Caco-2 (cell line): ENCODE measurements at regions not wholly inside any gene's neighbourhood (a gene's known extent, or its start where the extent isn't known, plus 50 kb on each side); places are given as distances from the start of the nearest gene placed in this dataset.

Source experiments
- BruUV-seq: library from RNA; stranded (reverse); fragments of 400-500 nt; replicated peaks from 2 replicates; lab custom pipeline; 2021; lab: Mats Ljungman, UMichigan
- CTCF ChIA-PET: fragments of 300-600 bp; sonication (Branson Sonifier 250); formaldehyde crosslinking; loops from one replicate; lab custom pipeline; 2022; ENCODE audit warnings: antibody characterized with exemption; lab: Charles Lee
- POLR2A ChIA-PET: fragments of 300-600 bp; sonication (Branson Sonifier 250); formaldehyde crosslinking; loops from one replicate; lab custom pipeline; 2022; ENCODE audit warnings: antibody characterized with exemption; lab: Charles Lee
- DNase-seq, 2 experiments: peaks; one replicate each; pipeline versions ENCODE4 v3.0.0 to v3.0.0-alpha.2; 2020 to 2022
- H3K27me3 ChIP-seq: replicated peaks from 2 replicates; pipeline ENCODE4 v1.6.0; 2011; ENCODE audit warnings: low read length; ENCODE audit not compliant: control insufficient read depth, insufficient read depth
- H3K36me3 ChIP-seq: 2 replicates; pipeline ENCODE4 v1.5.1; 2011; ENCODE audit warnings: low read length; ENCODE audit not compliant: control insufficient read depth, insufficient read depth
- H3K4me1 ChIP-seq: fragments of 250-450 bp; sonication (Bioruptor Pico); 2 replicates; pipeline ENCODE4 v1.5.1; 2020; ENCODE audit warnings: mild to moderate bottlenecking
- H3K4me3 ChIP-seq: 2 replicates; pipeline ENCODE4 v1.5.1; 2011; ENCODE audit warnings: low read depth, mild to moderate bottlenecking, control low read depth, low read length
- H3K9me3 ChIP-seq: fragments of 250-450 bp; sonication (Bioruptor Pico); 2 replicates; pipeline ENCODE4 v1.5.1; 2020; ENCODE audit warnings: mild to moderate bottlenecking, moderate library complexity
- H3K27ac Mint-ChIP-seq: one replicate; pipeline ENCODE4 v1.8.0; 2022; ENCODE audit warnings: mixed read lengths; ENCODE audit not compliant: unreplicated experiment
- H3K27me3 Mint-ChIP-seq: one replicate; pipeline ENCODE4 v1.8.0; 2022; ENCODE audit warnings: mixed read lengths; ENCODE audit not compliant: insufficient read depth, unreplicated experiment
- H3K36me3 Mint-ChIP-seq: one replicate; pipeline ENCODE4 v1.8.0; 2022; ENCODE audit warnings: mild to moderate bottlenecking, mixed read lengths; ENCODE audit not compliant: insufficient read depth, unreplicated experiment
- H3K4me1 Mint-ChIP-seq: one replicate; pipeline ENCODE4 v1.8.0; 2022; ENCODE audit warnings: low read depth, mixed read lengths; ENCODE audit not compliant: unreplicated experiment
- H3K4me3 Mint-ChIP-seq: one replicate; pipeline ENCODE4 v1.8.0; 2022; ENCODE audit warnings: mild to moderate bottlenecking, moderate library complexity, mixed read lengths; ENCODE audit not compliant: unreplicated experiment
- H3K9me3 Mint-ChIP-seq: one replicate; pipeline ENCODE4 v1.8.0; 2022; ENCODE audit warnings: mixed read lengths; ENCODE audit not compliant: unreplicated experiment
- intact Hi-C: fragments of 100-400 bp; cut with micrococcal nuclease; formaldehyde crosslinking; loops from one replicate; pipeline ENCODE4 v1.10.0; 2022; ENCODE audit not compliant: unreplicated experiment
- TF ChIP-seq, protein P1 (sequence below), 2 experiments: fragments of 200-600 bp in 1 of 2; IDR thresholded peaks; 1 replicate in 1 of 2; 2 replicates in 1 of 2; pipeline versions ENCODE4 v1.5.1 to v1.8.0; 2011 to 2022; ENCODE audit warnings: antibody characterized with exemption in 1 of 2, control low read depth in 1 of 2, inconsistent platforms in 1 of 2, low read depth in 1 of 2, low read length in 1 of 2, mild to moderate bottlenecking in 1 of 2, moderate library complexity in 1 of 2; ENCODE audit not compliant: insufficient read depth in 1 of 2, severe bottlenecking in 1 of 2, unreplicated experiment in 1 of 2

DNA sequence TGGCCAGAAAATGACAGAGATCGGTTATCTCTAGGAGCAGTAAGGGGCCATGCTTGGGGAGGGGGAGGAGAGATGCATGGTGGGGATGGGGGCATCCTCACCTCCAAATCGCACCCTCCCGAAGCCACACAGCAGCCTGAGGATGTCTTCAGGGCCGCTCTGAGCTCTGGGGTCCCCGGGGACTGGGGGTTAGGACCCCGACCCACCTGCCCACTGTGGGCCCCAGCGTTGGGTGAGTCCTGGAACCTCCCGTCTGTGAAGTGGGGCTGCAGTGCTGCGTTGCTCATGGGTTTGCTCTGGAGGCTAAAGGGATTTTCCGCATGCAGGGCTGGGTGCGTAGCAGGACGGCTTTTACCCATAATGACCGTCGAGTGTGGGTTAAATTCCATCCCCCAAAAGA is 1046.3 kb downstream of the BRD1 start:
- H3K27ac Mint-ChIP-seq = no peak overlapping the region
- no peak overlapping the region for H3K4me3 ChIP-seq
- POLR2A ChIA-PET = no interaction called here
- CTCF ChIA-PET = no interaction called here
- H3K27me3 Mint-ChIP-seq = no peaks in the 10 kb centered on the region
- H3K4me1 Mint-ChIP-seq = no peaks in the 10 kb centered on the region
- BruUV-seq = no TSS peak
- no peaks in the 10 kb centered on the region for H3K4me1 ChIP-seq
- TF ChIP-seq, protein P1, sequence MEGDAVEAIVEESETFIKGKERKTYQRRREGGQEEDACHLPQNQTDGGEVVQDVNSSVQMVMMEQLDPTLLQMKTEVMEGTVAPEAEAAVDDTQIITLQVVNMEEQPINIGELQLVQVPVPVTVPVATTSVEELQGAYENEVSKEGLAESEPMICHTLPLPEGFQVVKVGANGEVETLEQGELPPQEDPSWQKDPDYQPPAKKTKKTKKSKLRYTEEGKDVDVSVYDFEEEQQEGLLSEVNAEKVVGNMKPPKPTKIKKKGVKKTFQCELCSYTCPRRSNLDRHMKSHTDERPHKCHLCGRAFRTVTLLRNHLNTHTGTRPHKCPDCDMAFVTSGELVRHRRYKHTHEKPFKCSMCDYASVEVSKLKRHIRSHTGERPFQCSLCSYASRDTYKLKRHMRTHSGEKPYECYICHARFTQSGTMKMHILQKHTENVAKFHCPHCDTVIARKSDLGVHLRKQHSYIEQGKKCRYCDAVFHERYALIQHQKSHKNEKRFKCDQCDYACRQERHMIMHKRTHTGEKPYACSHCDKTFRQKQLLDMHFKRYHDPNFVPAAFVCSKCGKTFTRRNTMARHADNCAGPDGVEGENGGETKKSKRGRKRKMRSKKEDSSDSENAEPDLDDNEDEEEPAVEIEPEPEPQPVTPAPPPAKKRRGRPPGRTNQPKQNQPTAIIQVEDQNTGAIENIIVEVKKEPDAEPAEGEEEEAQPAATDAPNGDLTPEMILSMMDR (IDR thresholded peaks at IDR 0.05; ENCODE audit: insufficient read depth in 1 of 2, low read depth in 1 of 2, low read length in 1 of 2, severe bottlenecking in 1 of 2, unreplicated experiment in 1 of 2) = no peak
- no peak overlapping the region for H3K4me3 Mint-ChIP-seq
- no peaks in the 10 kb centered on the region for H3K9me3 ChIP-seq
- H3K36me3 ChIP-seq = no peaks in the 10 kb centered on the region
- peaks cover 20% of the 10 kb centered on the region for H3K9me3 Mint-ChIP-seq
- no peaks in the 10 kb centered on the region for H3K27me3 ChIP-seq
- no peak for DNase-seq
- intact Hi-C loops = no loop called here
- H3K36me3 Mint-ChIP-seq = no peaks in the 10 kb centered on the region

DNA sequence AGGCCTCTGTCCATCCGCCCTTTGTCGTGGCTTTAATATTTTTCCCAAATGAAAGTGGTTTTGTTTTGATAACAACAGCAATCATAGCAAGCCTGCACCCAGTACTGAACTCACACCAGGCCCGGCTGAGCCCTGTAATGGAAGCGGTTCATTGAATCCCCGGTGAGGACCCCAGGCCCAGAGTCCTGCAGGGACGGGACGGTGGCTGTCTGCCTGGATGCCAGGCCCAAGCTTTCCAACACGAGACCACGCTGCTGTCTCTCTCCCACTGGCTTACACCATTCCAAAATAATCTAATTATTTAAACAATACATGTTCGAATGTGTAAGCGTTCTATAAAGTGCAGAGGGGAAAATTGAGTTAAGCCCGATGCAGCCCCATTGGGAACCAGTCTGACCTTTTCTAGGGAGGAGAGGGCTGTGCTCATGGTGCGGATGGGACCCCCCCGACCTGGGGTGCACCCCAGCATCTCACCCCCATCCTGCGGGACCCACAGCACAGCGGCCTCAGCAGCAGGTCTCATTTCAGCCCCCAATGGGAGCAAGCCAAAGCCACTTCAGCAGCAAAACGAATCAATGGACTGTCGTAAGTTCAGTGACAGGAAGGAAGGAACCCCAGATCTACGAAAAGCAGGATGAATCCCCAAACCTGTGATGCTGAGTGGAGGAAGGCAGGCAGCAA is 1046.9 kb downstream of the BRD1 start:
- Mint-ChIP-seq H3K27ac (no peak overlapping the region), H3K4me1 (no peaks in the 10 kb centered on the region), H3K36me3 (no peaks in the 10 kb centered on the region), H3K27me3 (no peaks in the 10 kb centered on the region), H3K4me3 (no peak overlapping the region), H3K9me3 (peaks cover 27% of the 10 kb centered on the region)
- BruUV-seq = no TSS peak
- ChIA-PET CTCF (no interaction called here), POLR2A (no interaction called here)
- no peak overlapping the region for H3K4me3 ChIP-seq
- intact Hi-C loops = no loop called here
- H3K36me3 ChIP-seq = no peaks in the 10 kb centered on the region
- H3K9me3 ChIP-seq = no peaks in the 10 kb centered on the region
- H3K27me3 ChIP-seq = no peaks in the 10 kb centered on the region
- H3K4me1 ChIP-seq = no peaks in the 10 kb centered on the region
- TF ChIP-seq, protein P1 (IDR thresholded peaks at IDR 0.05; ENCODE audit: insufficient read depth in 1 of 2, low read depth in 1 of 2, low read length in 1 of 2, severe bottlenecking in 1 of 2, unreplicated experiment in 1 of 2) = no peak
- DNase-seq = no peak

DNA sequence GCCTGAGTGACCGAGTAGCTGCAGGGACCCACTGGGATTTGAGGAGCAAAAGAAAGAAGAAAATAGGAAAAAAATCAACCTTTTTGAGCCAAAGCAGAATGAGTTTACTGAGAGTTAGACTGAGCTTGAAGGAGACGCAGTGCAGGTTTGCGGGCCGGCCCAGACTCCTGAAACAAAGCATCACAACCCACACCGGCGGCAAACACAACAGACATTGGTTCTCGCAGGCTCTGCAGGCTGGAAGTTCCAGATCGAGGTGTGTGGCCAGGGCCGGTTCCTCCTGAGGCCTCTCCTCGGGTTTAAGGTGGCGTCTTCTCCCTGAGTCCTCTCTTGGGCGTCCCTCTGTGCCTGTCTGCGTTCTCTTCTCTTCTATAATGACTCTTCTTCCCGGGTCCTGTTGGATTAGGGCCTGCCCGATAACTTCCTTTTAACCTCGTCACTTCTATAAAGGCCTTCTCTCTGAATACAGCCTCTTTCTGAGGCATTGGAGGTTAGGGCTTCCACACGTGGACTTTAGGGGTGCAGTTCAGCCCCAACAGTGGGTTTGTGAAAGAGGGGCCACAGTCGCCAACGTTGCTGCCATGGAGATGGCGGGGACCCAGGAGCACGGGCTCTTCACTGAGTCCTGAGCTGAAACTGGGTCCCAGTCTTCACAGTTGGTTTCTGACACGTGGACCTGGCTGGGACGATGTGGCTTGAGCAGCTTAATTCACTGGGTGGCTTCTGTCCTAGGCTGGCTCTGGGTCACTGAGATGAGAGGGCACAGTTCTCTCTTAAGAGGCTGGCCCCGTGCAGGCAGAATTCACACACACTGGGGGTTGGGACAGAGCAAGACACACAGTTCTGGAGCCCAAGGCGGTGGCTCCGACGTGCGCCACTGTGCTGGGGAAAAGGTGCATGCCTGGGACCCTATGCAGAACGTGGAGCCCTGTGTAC is 1047.7 kb downstream of the BRD1 start:
- no peaks in the 10 kb centered on the region for H3K36me3 Mint-ChIP-seq
- DNase-seq = no peak
- TF ChIP-seq, protein P1 (IDR thresholded peaks at IDR 0.05; ENCODE audit: insufficient read depth in 1 of 2, low read depth in 1 of 2, low read length in 1 of 2, severe bottlenecking in 1 of 2, unreplicated experiment in 1 of 2) = no peak
- no peaks in the 10 kb centered on the region for H3K4me1 ChIP-seq
- H3K36me3 ChIP-seq = no peaks in the 10 kb centered on the region
- H3K9me3 Mint-ChIP-seq = peaks cover 35% of the 10 kb centered on the region
- no peak overlapping the region for H3K27ac Mint-ChIP-seq
- H3K4me3 Mint-ChIP-seq = no peak overlapping the region
- H3K27me3 Mint-ChIP-seq = no peaks in the 10 kb centered on the region
- H3K27me3 ChIP-seq = no peaks in the 10 kb centered on the region
- no peaks in the 10 kb centered on the region for H3K9me3 ChIP-seq
- H3K4me3 ChIP-seq = no peak overlapping the region
- ChIA-PET POLR2A (no interaction called here), CTCF (no interaction called here)
- H3K4me1 Mint-ChIP-seq = no peaks in the 10 kb centered on the region
- BruUV-seq = no TSS peak
- intact Hi-C loops = no loop called here
